ENCODE measurements at regions not wholly inside any gene's neighbourhood (a gene's known extent, or its start where the extent isn't known, plus 50 kb on each side); places are given as distances from the start of the nearest gene placed in this dataset.
A peak's percentile ranks its signal among the peaks of the same experiment; 100 is the strongest.
"Not testable (repeated sequence)": the region's sequence is repeated elsewhere in the genome, so short reads cannot be mapped to it uniquely, and the experiment has no call there.

DNA sequence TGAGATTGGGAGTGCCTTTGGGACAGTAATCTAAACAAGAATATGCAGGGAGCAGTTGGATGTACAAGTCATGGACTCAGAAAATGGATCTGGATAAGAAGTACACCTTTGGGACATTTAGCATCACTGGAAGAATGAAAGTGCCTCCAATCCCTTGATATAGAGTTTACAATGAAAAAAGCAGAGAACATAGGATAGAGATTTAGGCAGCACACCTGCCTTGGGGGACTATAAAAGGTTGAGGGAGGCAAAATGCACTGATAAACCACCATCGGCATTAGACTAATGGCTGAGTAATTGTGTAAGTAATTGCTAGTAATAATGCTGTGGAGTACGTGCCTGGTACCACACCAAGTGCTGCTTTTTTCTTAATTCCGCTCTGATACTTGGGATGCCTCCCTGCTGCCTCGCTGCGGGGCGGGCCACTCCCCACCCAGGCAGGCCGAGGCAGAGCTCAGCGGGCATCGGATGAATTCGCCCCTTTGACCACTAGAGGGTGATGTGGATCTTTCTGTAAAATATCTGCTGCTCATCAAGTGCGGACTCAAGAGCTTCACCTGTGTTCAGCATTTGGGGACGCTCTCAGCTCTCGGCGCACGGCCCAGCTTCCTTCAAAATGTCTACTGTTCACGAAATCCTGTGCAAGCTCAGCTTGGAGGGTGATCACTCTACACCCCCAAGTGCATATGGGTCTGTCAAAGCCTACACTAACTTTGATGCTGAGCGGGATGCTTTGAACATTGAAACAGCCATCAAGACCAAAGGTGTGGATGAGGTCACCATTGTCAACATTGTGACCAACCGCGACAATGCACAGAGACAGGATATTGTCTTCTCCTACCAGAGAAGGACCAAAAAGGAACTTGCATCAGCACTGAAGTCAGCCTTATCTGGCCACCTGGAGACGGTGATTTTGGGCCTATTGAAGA is 99.9 kb downstream of the ANKRD18B start:
- DNase-seq (ENCODE audit: low read depth): peak; percentile 74

DNA sequence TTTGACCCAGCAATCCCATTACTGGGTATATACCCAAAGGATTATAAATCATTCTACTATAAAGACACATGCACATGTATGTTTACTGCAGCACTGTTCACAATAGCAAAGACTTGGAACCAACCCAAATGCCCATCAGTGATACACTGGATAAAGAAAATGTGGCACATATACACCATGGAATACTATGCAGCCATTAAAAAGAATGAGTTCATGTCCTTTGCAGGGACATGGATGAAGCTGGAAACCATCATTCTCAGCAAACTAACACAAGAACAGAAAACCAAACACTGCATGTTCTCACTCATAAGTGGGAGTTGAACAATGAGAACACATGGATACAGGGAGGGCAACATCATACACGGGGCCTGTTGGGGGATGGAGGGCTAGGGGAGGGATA is 104.3 kb downstream of the ANKRD18B start:
- not testable (repeated sequence) for DNase-seq (ENCODE audit: low read depth)

DNA sequence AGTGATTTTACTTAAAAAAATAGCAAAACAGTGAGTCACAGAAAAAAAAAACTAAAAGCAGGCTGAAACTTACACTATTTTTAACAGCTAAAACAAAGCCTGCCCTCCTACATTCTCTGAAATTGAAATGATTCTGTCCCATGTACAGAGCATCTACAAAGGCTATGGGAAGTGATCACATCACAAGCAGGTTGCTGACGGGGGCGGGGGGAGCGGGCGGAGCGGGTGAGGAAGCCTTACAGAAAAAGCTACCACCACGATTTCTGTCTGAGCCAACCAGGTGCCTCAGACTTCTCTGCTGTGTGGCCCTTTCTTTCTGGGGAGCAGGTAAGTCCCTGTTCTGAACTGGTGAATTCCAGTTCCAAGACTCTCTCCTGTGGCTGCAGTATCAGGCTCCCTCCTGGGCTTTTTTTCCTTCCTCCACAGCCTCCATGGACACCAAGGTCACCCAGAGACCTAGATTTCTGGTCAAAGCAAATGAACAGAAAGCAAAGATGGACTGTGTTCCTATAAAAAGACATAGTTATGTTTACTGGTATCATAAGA is 104.9 kb downstream of the ANKRD18B start:
- no peak for DNase-seq (ENCODE audit: low read depth)

DNA sequence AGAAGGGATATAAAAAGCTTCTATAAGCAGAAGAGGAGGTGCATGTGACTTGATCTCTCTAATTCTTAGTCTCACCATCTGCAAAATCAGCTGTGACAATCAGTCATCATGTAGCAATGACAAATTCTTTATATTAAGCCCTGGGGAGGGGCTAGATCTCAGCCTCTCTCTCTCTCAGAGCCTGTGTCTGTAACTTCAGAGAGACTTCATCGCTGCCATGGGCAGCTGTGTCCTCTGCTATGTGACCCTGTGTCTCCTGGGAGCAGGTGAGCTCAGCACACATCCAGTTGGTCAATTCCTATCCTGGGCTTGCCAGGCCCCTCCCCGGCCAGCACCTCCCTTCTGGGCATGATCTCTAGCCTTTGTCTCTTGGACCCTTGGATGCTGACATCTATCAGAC is 109.6 kb downstream of the ANKRD18B start:
- no peak for DNase-seq (ENCODE audit: low read depth)

DNA sequence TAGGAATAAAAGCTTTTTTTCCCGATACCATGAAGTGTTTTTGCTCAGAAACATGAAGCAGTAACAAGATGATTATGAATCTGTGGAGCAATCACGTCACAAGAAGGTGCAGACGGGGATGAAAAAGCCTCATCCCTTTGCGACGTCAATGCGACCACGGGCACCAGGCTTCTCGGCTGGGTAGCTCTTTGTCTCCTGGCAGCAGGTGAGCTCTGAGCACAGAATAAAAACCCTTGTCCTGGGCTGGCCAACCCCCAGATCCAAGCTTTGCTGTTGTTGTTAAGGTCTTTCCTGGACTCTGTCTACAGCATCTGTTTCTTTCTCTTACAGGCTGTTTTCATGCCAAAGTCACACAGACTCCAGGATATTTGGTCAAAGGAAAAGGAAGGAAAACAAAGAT is 113.8 kb downstream of the ANKRD18B start:
- DNase-seq (ENCODE audit: low read depth): no peak

DNA sequence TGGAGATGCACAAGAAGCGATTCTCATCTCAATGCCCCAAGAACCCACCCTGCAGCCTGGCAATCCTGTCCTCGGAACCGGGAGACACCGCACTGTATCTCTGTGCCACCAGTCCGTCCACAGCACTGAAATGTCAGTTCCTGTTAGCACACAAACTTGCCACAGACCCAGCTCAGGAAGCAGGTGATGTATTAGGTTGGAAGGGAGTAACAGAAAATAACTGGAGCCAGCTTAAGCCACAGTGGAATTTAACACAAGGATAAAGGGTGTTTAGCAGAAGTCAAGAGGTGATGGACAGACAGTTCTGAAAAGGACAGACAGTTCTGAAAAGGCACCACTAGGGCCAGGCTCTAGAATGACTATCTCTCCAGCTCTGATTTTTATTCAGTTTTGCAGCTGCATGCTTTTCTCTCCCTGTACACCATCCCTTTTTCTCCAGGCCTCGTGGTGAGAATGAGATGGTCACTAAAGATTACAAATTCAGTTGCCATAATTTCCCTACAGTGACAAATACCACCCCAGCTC is 114.4 kb downstream of the ANKRD18B start:
- DNase-seq (ENCODE audit: low read depth): no peak

DNA sequence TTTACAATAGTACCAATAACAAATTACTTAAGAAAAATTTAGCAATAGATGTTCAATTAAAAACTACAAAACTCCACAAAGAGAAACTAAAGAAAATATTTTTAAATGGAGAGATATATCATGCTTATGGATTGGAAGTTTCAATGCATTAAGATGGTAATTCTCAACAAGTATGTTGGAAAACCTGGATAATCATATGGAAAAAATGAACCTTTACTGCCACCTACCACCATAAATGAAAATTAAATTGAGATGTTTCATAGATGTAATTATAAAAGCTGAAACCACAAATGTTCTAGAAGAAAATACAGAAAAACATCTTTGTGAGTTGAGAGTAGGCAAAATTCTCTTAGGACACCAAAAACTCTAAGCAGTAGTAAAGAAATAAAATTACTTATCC is 121.7 kb downstream of the ANKRD18B start:
- DNase-seq (ENCODE audit: low read depth): no peak

DNA sequence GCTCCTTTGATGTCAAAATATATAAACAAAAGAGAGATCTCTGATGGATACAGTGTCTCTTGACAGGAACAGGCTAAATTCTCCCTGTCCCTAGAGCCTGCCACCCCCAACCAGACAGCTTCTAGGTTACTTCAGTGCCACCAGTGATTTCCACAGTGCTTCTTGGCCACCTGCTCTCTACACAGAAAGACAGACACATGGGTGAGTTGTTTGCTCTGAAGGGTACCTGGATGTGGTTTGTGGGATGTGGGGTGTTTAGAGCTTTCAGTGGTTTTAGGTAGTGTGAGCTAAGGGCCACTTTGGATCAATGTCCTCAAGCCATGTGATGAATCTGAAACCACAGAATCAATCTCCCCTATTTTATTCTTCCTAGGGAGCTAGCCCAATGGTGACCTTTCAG is 125.4 kb downstream of the ANKRD18B start:
- DNase-seq (ENCODE audit: low read depth): no peak

DNA sequence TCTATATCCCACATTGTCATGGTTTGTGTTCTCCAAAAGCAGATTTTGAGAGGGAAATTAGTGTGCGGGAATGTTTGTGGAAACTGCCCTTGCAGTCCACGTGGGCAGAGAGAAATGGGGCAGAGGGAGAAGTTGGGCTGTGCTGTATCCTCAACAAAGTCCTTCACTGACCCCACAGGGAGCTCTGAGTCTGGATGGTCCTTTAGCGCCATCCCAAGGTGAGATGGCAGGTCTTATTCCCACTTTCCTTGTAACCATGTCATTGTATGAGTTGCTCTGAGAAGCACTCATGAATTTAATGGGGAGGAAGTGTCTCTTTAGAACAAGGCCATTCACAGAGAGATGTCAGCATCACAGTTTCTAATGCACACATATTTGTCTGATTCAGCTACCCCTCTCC is 127.1 kb downstream of the ANKRD18B start:
- no peak for DNase-seq (ENCODE audit: low read depth)

DNA sequence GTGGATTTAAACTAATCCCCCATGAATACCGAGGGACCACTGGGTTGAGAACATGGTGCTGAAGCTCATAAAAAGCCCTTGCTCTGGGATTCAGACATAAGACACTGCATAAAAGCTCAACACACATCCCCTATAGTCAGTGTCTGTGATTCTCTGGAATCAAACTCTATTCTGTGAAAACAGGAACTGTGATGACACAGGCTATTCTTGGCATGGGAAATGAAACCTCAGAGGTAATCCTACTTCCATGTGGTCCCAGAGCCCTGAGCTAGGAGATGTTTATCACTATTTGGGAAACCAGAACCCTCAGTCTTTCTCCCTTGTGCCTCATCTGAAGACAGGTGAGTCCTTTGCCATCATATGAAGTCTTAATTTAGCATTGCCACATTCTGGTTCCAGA is 135.4 kb upstream of the PRSS3 start:
- no peak for DNase-seq (ENCODE audit: low read depth)

DNA sequence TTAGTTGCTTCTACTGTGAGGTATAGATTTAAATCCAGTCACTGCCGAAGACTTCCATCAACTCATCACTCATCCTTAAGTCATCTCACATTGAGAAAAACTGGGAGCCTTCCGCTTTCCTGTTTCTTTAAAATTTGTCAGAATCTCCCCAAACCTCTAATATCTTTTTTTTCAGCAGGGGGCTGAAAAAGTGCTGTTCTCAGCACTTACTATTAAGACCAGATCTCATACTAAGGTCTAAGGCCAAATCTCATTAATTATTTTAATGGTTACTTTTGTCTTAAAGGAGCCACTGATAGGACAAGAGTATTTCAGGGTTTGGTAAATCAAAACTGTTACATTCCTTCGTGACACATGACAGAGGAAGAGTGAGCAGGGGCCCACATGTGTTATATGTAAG is 134.6 kb upstream of the PRSS3 start:
- DNase-seq (ENCODE audit: low read depth): no peak

DNA sequence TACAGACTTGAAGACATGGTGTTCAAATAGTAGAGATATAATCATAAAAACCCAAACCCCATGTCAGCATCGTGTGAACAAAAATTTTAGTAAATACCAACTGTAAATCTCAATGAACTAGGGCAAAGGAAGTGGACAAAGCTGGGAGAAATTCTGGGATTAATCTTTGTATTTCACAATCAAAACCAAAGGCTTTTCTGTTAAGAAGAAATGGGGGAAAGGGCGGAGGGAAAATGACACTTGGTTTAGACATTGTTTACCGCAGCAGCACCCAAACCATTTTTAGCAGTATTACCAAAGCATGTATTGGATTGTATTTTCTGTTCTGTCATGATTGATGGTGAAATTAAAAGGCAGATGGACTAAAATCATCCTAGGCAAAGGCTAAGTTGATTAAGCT is 134.2 kb upstream of the PRSS3 start:
- DNase-seq (ENCODE audit: low read depth): no peak

DNA sequence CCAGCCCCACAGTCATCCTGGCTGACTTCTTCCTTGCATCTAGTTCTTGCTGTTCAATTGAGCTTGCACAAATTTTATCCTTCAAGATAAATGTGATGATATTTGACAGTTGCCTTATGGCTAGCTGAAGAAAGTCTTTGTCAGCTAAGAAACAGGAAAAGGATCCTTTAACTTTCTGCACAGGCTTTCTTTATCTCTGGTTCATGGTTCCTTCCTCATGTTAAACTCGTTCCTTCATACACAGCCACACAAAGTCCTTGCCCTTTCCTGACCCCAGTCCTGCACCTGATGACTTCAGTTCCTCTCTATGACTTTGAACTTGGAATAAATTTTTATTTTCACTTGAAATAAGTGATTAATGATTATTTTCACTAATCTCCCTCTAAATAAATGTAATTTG is 132.5 kb upstream of the PRSS3 start:
- no peak for DNase-seq (ENCODE audit: low read depth)

DNA sequence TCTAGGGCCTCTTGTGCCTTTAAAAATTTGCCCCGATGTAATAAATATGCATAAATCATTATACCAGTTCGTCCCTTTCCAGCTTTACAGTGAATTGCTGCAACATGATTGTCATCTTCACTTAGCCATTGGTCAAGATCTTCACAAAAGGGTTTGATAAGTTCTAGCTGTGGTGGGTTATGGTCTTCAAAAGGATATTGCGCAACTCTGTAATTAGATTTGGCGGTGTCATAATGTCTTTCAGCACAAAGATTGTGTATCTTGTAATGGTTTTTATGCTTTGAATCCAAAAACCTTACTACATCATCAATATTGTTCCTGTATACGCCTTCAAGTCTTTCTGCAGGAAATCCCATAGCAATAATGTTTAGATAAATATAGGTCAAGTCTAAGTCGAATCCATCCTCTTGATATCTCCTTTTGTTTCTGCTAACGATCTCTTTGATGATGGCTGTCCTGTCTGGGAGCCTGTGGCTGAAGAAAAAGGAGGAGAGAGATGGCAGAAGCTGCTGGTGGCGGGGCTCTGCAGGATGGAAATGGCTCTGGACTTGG is 119.1 kb upstream of the PRSS3 start:
- not testable (repeated sequence) for DNase-seq (ENCODE audit: low read depth)

DNA sequence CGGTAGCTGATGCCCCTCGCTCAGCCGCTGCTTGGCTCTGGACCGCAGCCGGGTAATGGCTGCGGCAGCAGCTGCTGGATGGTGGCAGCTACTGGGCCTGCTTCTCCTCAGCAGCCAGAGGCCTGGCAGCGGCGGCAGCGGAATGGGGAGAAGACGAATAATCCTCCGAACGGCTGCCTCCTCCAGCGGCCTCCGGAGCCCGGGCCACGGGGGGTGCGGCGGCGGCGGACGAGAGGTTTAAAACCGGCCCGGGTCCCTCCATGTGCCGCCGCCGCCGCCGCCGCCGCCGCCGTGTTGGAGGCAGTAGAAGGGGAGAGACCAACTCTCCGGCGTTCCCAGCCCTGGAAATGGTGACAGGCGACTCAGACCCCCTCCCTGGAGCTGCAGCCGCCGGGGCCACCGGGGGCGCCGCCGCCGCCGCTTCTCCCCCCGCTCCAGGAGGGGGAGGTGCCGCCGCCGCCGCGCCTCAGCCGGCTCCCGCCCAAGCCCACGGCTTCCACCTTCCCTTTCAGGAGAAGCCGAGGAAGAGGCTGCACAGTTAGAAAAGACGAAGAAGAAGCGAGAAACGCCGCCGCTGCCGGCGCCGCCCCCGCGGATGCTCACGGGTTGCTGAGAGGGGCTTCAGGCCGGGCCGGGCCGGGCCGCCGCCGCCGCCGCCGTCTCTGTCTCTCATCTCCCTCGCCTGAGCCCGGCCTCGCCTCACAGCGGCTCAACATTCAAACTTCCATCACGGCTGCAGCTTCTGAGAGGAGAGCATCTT is 118.4 kb upstream of the PRSS3 start:
- peak; percentile 17 for DNase-seq (ENCODE audit: low read depth)

DNA sequence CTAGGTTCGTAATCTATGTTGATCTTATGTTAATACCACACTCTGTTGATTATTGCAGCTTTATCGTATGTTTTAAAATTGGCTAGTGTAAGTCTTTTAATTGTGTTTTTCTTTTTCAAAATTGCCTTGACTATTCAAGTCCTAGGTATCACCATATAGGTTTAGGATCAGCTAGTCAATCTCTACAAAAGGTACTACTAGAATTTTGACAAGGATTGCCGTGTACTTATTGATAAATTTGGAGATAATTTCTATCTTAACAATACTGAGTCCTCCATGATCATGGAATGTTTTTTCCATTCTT is 117.9 kb upstream of the PRSS3 start:
- no peak for DNase-seq (ENCODE audit: low read depth)

DNA sequence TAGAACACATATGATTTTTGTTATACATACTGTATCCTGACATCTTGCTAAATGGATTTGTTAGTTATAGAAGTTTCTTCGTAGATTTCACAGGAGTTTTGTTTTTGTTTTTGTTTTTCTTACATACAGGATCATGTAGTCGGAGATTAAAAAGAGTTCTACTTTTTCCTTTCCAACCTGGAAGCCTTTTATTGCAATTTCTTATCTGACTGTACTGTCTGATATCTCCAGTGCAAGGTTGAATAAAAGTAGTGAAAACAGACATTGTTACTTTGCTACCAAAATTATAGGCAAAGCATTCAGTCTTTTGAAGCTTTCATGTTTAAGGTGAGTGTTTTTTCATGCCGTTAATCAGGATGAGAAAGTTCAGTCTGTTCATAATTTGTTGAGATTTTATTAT is 117.4 kb upstream of the PRSS3 start:
- DNase-seq (ENCODE audit: low read depth): no peak

DNA sequence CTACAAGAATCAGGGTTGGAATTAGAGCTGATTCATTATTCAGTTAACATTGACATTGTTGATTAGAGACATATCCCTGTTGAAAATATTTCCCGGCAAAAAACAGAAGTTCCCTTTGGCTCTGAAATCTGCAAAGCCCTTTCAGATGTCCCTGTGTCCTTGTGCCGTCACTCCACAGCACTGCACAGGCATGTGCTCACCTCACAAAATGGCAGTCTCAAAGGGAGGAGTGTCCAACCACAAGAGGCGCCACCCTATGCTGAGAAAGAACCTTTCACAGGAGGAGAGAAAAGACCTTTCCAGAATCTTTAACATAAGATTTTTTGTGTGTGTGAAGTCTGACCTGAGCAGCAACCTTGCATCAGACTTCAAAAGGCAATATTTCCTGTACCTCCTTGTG is 112.8 kb upstream of the PRSS3 start:
- DNase-seq (ENCODE audit: low read depth): no peak

DNA sequence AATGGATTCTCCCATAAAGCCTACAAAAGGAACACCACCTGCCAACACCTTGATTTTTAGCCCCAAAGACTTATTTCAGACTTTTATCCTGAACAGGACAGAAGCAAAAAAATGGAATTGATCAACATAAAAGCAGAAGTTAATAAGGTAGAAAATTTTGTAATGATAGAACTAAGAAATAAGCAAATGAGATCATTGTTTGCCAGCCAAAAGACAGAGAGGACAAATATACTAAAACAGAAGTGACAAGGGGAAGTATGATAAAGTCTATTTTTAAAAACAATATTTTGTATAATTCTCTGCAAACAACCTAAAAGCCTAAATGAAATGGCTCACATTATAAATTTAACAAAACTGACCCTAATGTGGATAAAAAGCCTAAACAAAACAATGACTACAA is 110.5 kb upstream of the PRSS3 start:
- DNase-seq (ENCODE audit: low read depth): no peak

DNA sequence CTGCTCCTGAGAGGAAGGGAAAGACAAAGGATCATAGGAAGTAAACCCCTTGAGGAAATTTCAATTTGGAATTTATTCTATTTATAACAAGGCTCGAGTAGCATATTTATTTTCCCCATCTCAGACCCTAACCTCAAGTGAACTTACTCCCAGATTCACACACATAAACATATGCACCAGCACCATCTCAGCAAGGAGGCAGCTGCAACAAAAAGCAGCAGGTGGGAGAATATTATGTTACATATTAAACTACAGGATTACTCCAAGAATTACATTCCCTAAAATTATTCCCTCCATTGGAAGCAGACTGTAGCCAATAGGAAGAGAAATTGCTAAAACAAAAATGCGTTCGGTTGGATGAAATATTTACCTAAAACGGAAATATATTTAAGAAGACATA is 108.4 kb upstream of the PRSS3 start:
- DNase-seq (ENCODE audit: low read depth): no peak

DNA sequence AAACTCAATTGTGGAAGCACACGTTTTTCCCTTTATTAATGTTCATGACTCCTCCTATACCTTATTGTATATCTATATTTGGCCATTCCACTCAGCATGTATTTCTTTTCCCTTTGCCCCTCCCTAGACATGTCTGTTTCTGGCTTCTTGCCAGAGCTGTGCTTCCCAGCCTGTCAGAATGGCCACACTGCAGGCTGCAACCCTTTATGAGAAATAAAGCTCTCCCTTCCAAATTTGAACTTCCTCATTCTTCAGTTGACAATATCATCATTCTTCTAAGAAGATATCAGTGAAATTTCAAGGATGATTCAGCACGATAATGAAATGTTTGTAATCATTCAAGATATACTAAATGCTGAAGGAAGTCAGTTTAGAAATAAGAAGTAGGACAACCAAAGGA is 107.6 kb upstream of the PRSS3 start:
- DNase-seq (ENCODE audit: low read depth): peak; percentile 0

DNA sequence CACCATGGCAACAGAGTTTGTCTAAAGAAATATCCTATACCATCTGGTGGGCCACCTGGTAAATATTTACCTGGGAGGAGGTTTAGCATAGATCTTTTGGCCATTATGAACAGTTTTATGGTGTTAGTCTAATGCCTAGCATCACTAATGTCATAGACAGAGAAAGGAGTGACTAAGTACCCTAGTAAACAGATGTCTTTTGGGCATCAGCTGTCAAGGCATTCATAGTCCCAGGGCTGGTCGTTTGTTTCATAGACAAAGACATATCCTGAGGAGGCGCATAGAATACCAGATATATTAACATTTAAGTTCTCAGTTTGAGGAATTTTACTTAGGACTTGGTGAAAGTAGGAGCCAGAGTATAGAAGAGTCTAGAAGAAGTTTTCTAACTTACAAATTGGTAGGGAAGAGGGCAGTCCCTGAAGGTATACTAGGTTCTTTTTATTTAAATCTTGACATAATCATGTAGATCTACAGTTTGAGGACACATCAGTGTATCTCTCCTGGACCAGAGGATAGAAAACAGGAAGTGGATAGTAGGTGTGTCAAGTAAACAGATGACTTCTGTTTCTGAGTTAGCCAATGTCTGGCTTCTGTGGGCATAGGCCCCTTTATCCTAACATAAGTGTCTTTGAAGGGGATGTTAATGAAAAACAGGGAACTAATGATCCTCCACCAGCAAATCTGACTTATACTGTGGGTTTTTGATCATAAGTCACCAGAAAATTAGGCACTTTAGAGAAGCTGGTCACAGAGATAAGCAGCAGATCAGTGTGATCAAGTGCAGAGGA is 105.0 kb upstream of the PRSS3 start:
- DNase-seq (ENCODE audit: low read depth): no peak

Data from EH (cell line).